ENCODE measurements at regions not wholly inside any gene's neighbourhood (a gene's known extent, or its start where the extent isn't known, plus 50 kb on each side); places are given as distances from the start of the nearest gene placed in this dataset.

DNA sequence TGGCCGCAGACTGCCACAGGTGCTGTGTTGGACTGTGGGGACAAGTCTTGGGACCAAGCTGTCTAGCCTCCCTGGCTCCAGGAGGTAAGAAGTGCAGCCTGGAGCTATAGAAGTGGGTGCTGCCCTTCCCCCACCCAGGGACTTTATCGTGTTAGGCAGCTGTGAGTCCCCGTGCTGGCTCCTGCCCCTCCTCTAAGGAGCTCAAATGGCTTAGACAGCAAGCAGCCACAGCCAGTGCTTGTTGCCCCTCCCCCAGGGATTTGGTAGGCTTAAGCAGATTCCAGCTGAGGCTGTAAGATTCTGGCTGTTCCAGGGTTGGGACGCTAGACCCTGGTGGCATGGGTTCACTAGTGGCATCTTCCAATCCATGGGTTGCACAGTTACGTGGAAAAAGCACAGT, 979.4 kb upstream of the PCDH10 start:
- TF ChIP-seq POLR2AphosphoS5 (IDR thresholded peaks at IDR 0.05; ENCODE audit: low read depth, low read length) (no peak), TAF1 (IDR thresholded peaks at IDR 0.05; ENCODE audit: low read depth, low read length) (no peak), POLR2A (IDR thresholded peaks at IDR 0.05; ENCODE audit: low read depth, low read length) (no peak), PAX5 (IDR thresholded peaks at IDR 0.05; ENCODE audit: insufficient read depth, low read length, severe bottlenecking) (no peak), SPI1 (IDR thresholded peaks at IDR 0.05; ENCODE audit: low read depth, low read length) (no peak)

Data from GM12891 (cell line).